ENCODE measurements at regions not wholly inside any gene's neighbourhood (a gene's known extent, or its start where the extent isn't known, plus 50 kb on each side); places are given as distances from the start of the nearest gene placed in this dataset.

DNA sequence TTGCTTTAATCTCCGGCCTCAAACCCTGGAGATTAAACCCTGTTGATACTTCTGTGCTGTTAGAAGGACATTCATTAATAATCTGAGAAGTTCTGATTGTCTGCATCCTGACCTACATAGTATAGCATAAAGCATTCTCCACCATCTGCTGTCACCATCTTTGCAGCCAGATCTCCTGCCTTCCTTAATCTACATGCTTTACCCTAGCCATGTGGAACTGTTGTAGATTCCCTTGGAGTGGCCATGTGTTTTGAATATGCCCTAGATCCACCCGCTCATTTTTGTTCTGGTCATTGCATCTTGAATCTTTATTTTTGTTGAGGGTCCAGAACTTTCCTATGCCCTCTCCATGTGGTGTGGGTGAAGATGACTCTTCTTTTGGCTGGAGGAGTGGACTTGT, 110.3 kb downstream of the OXSM start:
- no peak for TF ChIP-seq TCF12 (IDR thresholded peaks at IDR 0.05)
- TF ChIP-seq, protein P1, sequence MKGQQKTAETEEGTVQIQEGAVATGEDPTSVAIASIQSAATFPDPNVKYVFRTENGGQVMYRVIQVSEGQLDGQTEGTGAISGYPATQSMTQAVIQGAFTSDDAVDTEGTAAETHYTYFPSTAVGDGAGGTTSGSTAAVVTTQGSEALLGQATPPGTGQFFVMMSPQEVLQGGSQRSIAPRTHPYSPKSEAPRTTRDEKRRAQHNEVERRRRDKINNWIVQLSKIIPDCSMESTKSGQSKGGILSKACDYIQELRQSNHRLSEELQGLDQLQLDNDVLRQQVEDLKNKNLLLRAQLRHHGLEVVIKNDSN (IDR thresholded peaks at IDR 0.05; ENCODE audit: borderline replicate concordance, low read depth): no peak
- TF ChIP-seq, protein P2, sequence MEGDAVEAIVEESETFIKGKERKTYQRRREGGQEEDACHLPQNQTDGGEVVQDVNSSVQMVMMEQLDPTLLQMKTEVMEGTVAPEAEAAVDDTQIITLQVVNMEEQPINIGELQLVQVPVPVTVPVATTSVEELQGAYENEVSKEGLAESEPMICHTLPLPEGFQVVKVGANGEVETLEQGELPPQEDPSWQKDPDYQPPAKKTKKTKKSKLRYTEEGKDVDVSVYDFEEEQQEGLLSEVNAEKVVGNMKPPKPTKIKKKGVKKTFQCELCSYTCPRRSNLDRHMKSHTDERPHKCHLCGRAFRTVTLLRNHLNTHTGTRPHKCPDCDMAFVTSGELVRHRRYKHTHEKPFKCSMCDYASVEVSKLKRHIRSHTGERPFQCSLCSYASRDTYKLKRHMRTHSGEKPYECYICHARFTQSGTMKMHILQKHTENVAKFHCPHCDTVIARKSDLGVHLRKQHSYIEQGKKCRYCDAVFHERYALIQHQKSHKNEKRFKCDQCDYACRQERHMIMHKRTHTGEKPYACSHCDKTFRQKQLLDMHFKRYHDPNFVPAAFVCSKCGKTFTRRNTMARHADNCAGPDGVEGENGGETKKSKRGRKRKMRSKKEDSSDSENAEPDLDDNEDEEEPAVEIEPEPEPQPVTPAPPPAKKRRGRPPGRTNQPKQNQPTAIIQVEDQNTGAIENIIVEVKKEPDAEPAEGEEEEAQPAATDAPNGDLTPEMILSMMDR (IDR thresholded peaks at IDR 0.05): no peak
- TF ChIP-seq NRF1 (IDR thresholded peaks at IDR 0.05; ENCODE audit: low read depth, low read length): no peak
- TF ChIP-seq RAD21 (IDR thresholded peaks at IDR 0.05; ENCODE audit: low read length): no peak
- no peak for TF ChIP-seq NFIC (IDR thresholded peaks at IDR 0.05; ENCODE audit: borderline replicate concordance)
- no peak for TF ChIP-seq RXRA (IDR thresholded peaks at IDR 0.05; ENCODE audit: borderline replicate concordance, low read depth)
- no peak for TF ChIP-seq FOSL2 (IDR thresholded peaks at IDR 0.05; ENCODE audit: borderline replicate concordance, low read depth)
- no peak for TF ChIP-seq CHD2 (IDR thresholded peaks at IDR 0.05; ENCODE audit: low read length, partially characterized antibody)
- TF ChIP-seq, protein P3, sequence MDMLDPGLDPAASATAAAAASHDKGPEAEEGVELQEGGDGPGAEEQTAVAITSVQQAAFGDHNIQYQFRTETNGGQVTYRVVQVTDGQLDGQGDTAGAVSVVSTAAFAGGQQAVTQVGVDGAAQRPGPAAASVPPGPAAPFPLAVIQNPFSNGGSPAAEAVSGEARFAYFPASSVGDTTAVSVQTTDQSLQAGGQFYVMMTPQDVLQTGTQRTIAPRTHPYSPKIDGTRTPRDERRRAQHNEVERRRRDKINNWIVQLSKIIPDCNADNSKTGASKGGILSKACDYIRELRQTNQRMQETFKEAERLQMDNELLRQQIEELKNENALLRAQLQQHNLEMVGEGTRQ (IDR thresholded peaks at IDR 0.05; ENCODE audit: borderline replicate concordance, low read depth, low read length): no peak
- TF ChIP-seq POLR2AphosphoS5 (IDR thresholded peaks at IDR 0.05; ENCODE audit: low read depth, low read length): no peak
- no peak for TF ChIP-seq PBX3 (IDR thresholded peaks at IDR 0.05)
- TF ChIP-seq FOXJ3 (CRISPR knock-in tag; IDR thresholded peaks at IDR 0.05): no peak
- TF ChIP-seq, protein P4, sequence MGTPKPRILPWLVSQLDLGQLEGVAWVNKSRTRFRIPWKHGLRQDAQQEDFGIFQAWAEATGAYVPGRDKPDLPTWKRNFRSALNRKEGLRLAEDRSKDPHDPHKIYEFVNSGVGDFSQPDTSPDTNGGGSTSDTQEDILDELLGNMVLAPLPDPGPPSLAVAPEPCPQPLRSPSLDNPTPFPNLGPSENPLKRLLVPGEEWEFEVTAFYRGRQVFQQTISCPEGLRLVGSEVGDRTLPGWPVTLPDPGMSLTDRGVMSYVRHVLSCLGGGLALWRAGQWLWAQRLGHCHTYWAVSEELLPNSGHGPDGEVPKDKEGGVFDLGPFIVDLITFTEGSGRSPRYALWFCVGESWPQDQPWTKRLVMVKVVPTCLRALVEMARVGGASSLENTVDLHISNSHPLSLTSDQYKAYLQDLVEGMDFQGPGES (IDR thresholded peaks at IDR 0.05; ENCODE audit: low read depth, low read length): no peak
- TF ChIP-seq MEF2A (IDR thresholded peaks at IDR 0.05; ENCODE audit: borderline replicate concordance, low read depth): no peak
- no peak for TF ChIP-seq ELF1 (IDR thresholded peaks at IDR 0.05)
- Histone ChIP-seq H3K79me2 (ENCODE audit: insufficient read depth) (no peaks in the 10 kb centered on the region), H2AFZ (ENCODE audit: low read depth) (no peak overlapping the region), H3K27ac (ENCODE audit: low read depth in 2 of 2, low read length in 1 of 2) (no peak overlapping the region), H3K27me3 (ENCODE audit: insufficient read depth) (no peaks in the 10 kb centered on the region), H3K36me3 (replicated peaks in 1 of 2; ENCODE audit: control insufficient read depth in 1 of 2, insufficient read depth in 2 of 2, low read length in 1 of 2) (no peaks in the 10 kb centered on the region), H3K9me2 (no peaks in the 10 kb centered on the region), H3K9ac (no peak overlapping the region), H3F3A (replicated peaks; ENCODE audit: insufficient read depth) (no peaks in the 10 kb centered on the region), H3K4me2 (no peak overlapping the region), H3K4me3 (ENCODE audit: low read depth in 2 of 2, low read length in 1 of 2) (no peak overlapping the region), H3K9me3 (no peaks in the 10 kb centered on the region), H4K20me1 (ENCODE audit: insufficient read depth) (no peaks in the 10 kb centered on the region), H3K4me1 (ENCODE audit: control insufficient read depth in 1 of 2, insufficient read depth in 2 of 2, low read depth in 1 of 2, low read length in 1 of 2) (no peaks in the 10 kb centered on the region; a peak in 1 of 4 replicates)
- no peak for DNase-seq
- CTCF ChIA-PET: interaction anchor here (1.4 kb wide), 1 partner anchor 812 kb away, joined by 3 read pairs; no protein-coding TSS in a partner anchor
- POLR2A ChIA-PET: no interaction called here
- 26% methylated on average over 2 of the region's 2 CpGs for WGBS (ENCODE audit: low lambda C conversion rate)

Measured in SK-N-SH (cell line).